Loucy (cell line): ENCODE measurements at regions not wholly inside any gene's neighbourhood (a gene's known extent, or its start where the extent isn't known, plus 50 kb on each side); places are given as distances from the start of the nearest gene placed in this dataset.

Experiments used
- H2AFZ ChIP-seq: fragments of 200-600 bp; sonication (generic); 2 replicates; pipeline ENCODE4 v1.6.0; 2016; ENCODE audit warnings: antibody characterized with exemption, mild to moderate bottlenecking, low read length, moderate library complexity
- H3F3A ChIP-seq: fragments of 200-600 bp; 2 replicates; pipeline ENCODE4 v1.6.0; 2016; ENCODE audit warnings: antibody characterized with exemption, low read depth, mild to moderate bottlenecking
- H3K27me3 ChIP-seq: fragments of 200-600 bp; sonication (generic); 2 replicates; pipeline ENCODE4 v1.6.1; 2014; ENCODE audit warnings: low read length, mild to moderate bottlenecking; ENCODE audit not compliant: insufficient read depth, poor library complexity, severe bottlenecking
- H3K36me3 ChIP-seq: fragments of 200-600 bp; sonication (generic); 2 replicates; pipeline ENCODE4 v1.6.1; 2016; ENCODE audit warnings: low read length; ENCODE audit not compliant: insufficient read depth
- H3K4me1 ChIP-seq: fragments of 200-600 bp; sonication (generic); 2 replicates; pipeline ENCODE4 v1.5.1; 2014; ENCODE audit warnings: low read length, mild to moderate bottlenecking; ENCODE audit not compliant: insufficient read depth, poor library complexity, severe bottlenecking
- H3K4me2 ChIP-seq: fragments of 200-600 bp; sonication (generic); 2 replicates; pipeline ENCODE4 v1.6.0; 2014; ENCODE audit warnings: antibody characterized with exemption, low read length, low read depth, mild to moderate bottlenecking; ENCODE audit not compliant: poor library complexity, severe bottlenecking
- H3K4me3 ChIP-seq: fragments of 200-600 bp; sonication (generic); 2 replicates; pipeline ENCODE4 v1.5.1; 2014; ENCODE audit warnings: low read length, mild to moderate bottlenecking, mixed read lengths; ENCODE audit not compliant: poor library complexity, severe bottlenecking
- H3K79me2 ChIP-seq: fragments of 200-600 bp; sonication (generic); 2 replicates; pipeline ENCODE4 v1.6.1; 2014; ENCODE audit warnings: low read length; ENCODE audit not compliant: insufficient read depth
- H3K9ac ChIP-seq: fragments of 200-600 bp; sonication (generic); 2 replicates; pipeline ENCODE4 v1.6.0; 2014; ENCODE audit warnings: mild to moderate bottlenecking, low read depth, low read length, moderate library complexity; ENCODE audit not compliant: poor library complexity, severe bottlenecking
- H3K9me2 ChIP-seq: fragments of 200-600 bp; sonication (generic); replicated peaks from 2 replicates; pipeline ENCODE4 v1.6.1; 2016; ENCODE audit warnings: low read depth, low read length, mixed read lengths
- H3K9me3 ChIP-seq: fragments of 200-600 bp; sonication (generic); 2 replicates; pipeline ENCODE4 v1.6.1; 2014; ENCODE audit warnings: mild to moderate bottlenecking, antibody characterized with exemption, low read length, low read depth; ENCODE audit not compliant: insufficient read depth
- H4K20me1 ChIP-seq: fragments of 200-600 bp; sonication (generic); 2 replicates; pipeline ENCODE4 v1.6.0; 2014; ENCODE audit warnings: antibody characterized with exemption, low read length, mild to moderate bottlenecking; ENCODE audit not compliant: insufficient read depth, poor library complexity, severe bottlenecking
- EZH2phosphoT487 ChIP-seq: fragments of 200-600 bp; IDR thresholded peaks from 2 replicates; pipeline ENCODE4 v1.6.1; 2018; ENCODE audit warnings: antibody characterized with exemption, mild to moderate bottlenecking, moderate library complexity, borderline replicate concordance
- TF ChIP-seq, protein P1 (sequence below): fragments of 200-600 bp; sonication (generic); conservative IDR thresholded peaks from 2 replicates; pipeline ENCODE4 v1.5.1; 2014; ENCODE audit warnings: mild to moderate bottlenecking, antibody characterized with exemption, low read length

DNA sequence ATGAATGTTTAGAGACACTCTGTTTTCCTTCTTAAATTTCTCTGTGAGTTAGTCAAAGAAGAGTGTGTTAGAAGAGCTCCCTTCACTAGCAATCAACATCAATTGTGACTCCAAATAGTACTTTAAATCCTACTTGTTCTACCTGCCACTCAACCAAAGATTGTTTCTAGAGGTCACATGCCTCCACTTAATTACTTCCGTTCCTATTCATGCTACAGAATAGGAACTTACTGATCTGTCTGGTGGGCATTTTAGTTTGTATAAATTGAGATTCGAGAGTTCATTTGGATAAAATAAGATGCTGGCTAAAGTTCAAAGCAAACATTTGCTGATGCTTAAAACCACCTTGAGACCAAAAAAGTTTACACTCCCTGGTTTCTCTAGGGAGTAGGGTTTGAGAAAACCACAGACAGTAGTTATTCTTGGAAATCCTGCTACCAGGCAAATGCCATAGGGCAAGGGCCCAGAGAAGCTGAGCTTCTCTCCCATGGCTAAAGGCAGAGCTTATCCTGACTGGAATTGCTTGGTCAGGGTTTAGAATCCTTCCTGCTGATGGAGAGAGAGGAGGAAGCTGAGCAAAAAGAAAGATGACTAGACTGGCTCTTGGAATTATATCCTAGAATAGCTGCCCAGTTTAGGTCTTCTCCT lies 389.6 kb upstream of the ATP2B1 start:
- no peaks in the 10 kb centered on the region for H3K9me3 ChIP-seq
- no peak overlapping the region for H3K4me3 ChIP-seq
- H3K9ac ChIP-seq: no peak overlapping the region
- TF ChIP-seq EZH2phosphoT487: no peak
- TF ChIP-seq, protein P1, sequence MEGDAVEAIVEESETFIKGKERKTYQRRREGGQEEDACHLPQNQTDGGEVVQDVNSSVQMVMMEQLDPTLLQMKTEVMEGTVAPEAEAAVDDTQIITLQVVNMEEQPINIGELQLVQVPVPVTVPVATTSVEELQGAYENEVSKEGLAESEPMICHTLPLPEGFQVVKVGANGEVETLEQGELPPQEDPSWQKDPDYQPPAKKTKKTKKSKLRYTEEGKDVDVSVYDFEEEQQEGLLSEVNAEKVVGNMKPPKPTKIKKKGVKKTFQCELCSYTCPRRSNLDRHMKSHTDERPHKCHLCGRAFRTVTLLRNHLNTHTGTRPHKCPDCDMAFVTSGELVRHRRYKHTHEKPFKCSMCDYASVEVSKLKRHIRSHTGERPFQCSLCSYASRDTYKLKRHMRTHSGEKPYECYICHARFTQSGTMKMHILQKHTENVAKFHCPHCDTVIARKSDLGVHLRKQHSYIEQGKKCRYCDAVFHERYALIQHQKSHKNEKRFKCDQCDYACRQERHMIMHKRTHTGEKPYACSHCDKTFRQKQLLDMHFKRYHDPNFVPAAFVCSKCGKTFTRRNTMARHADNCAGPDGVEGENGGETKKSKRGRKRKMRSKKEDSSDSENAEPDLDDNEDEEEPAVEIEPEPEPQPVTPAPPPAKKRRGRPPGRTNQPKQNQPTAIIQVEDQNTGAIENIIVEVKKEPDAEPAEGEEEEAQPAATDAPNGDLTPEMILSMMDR: no peak
- no peaks in the 10 kb centered on the region for H3K79me2 ChIP-seq
- no peaks in the 10 kb centered on the region for H3K36me3 ChIP-seq
- H3K4me2 ChIP-seq: no peak overlapping the region
- no peaks in the 10 kb centered on the region for H4K20me1 ChIP-seq
- no peaks in the 10 kb centered on the region for H3K4me1 ChIP-seq
- no peaks in the 10 kb centered on the region for H3F3A ChIP-seq
- H2AFZ ChIP-seq: no peak overlapping the region
- no peaks in the 10 kb centered on the region for H3K9me2 ChIP-seq
- no peaks in the 10 kb centered on the region for H3K27me3 ChIP-seq

DNA sequence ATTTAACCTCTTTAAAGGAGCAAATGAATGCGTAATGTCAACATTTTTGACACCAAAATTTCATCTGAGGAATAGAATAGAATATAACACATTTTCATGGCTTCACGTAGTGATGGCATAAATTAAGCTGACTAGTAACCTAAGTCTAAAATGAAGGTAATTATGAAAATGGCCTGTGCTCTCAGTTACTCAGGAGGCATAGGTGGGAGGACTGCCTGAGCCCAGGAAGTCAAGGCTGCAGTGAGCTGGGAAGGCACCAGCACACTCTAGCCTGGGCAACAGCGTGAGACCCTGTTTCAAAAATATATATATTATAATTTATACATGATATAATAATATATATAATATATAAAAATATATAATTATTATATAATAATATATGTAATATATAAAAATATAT lies 383.2 kb upstream of the ATP2B1 start:
- H3K9ac ChIP-seq: no peak overlapping the region
- no peaks in the 10 kb centered on the region for H3K27me3 ChIP-seq
- H3K9me3 ChIP-seq: no peaks in the 10 kb centered on the region
- no peak overlapping the region for H3K4me2 ChIP-seq
- H3K9me2 ChIP-seq: no peaks in the 10 kb centered on the region
- no peak for TF ChIP-seq EZH2phosphoT487
- TF ChIP-seq, protein P1: no peak
- H2AFZ ChIP-seq: no peak overlapping the region
- no peaks in the 10 kb centered on the region for H3K36me3 ChIP-seq
- H3K4me3 ChIP-seq: no peak overlapping the region
- H3K79me2 ChIP-seq: no peaks in the 10 kb centered on the region
- no peaks in the 10 kb centered on the region for H3K4me1 ChIP-seq
- no peaks in the 10 kb centered on the region for H3F3A ChIP-seq
- no peaks in the 10 kb centered on the region for H4K20me1 ChIP-seq

DNA sequence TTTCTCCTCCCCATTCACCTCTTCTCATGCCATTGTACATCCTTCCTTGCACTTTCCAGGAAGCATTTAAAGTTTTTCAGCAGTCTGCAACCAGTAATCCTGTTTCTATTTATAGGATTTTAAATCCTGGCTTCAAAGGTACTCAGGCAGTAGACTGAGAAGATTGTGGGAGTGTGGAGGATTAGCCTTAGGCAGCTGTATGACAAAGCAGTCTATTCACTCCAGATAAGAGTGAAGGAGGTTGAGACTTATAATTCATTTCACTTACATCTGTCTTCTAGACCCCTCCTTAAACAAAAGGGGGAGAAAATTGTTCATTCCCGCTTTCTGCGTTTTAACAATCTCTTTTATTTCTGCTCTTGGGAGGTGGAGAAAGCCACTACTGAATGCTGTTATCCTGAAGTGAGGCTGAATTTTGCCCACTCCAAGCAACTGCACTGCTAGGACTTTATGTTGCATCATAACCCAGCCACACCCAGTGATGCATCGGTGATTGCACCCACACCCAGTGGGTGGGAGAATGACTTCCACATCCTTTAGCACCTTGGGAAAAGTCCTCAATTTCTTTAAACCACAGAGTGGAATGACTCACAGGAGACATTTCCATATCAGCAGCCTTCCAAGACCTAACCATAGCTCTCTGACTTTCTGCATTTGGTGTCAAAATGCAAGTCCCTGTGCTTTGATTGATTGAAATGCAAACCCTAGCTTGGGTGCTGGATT lies 382.5 kb upstream of the ATP2B1 start:
- H4K20me1 ChIP-seq: no peaks in the 10 kb centered on the region
- H3K36me3 ChIP-seq: no peaks in the 10 kb centered on the region
- H3K9me2 ChIP-seq: no peaks in the 10 kb centered on the region
- H3K9me3 ChIP-seq: no peaks in the 10 kb centered on the region
- H3K79me2 ChIP-seq: no peaks in the 10 kb centered on the region
- no peak overlapping the region for H3K4me2 ChIP-seq
- no peaks in the 10 kb centered on the region for H3K4me1 ChIP-seq
- no peak overlapping the region for H3K9ac ChIP-seq
- H2AFZ ChIP-seq: no peak overlapping the region
- no peak overlapping the region for H3K4me3 ChIP-seq
- no peaks in the 10 kb centered on the region for H3F3A ChIP-seq
- TF ChIP-seq, protein P1: no peak
- TF ChIP-seq EZH2phosphoT487: no peak
- H3K27me3 ChIP-seq: no peaks in the 10 kb centered on the region
